NCI-H2029 treated with DMSO at 0.1 percent for 48 hours (cell line): ENCODE measurements at regions not wholly inside any gene's neighbourhood (a gene's known extent, or its start where the extent isn't known, plus 50 kb on each side); places are given as distances from the start of the nearest gene placed in this dataset.

Source experiments
- DNase-seq: peaks from one replicate; lab custom pipeline; 2025; lab: John Stamatoyannopoulos, UW

GRCh38 chr4:100842856-100843255, 325.0 kb upstream of the EMCN start:
- no peak for DNase-seq

- DNase-seq: no peak
Measured at GRCh38 chr4:100841911-100842310, 324.1 kb upstream of the EMCN start.

GRCh38 chr4:100839712-100840111, 321.9 kb upstream of the EMCN start:
- DNase-seq: no peak

- no peak for DNase-seq
Measured at GRCh38 chr4:100838286-100838685, 320.5 kb upstream of the EMCN start.

GRCh38 chr4:100836929-100837328, 319.1 kb upstream of the EMCN start:
- DNase-seq: no peak

GRCh38 chr4:100834616-100835015, 316.8 kb upstream of the EMCN start:
- no peak for DNase-seq

- no peak for DNase-seq
Measured at GRCh38 chr4:100833906-100834305, 316.1 kb upstream of the EMCN start.

GRCh38 chr4:100828986-100829685, 311.3 kb upstream of the EMCN start:
- no peak for DNase-seq

- DNase-seq: no peak
Measured at GRCh38 chr4:100828364-100828763, 310.5 kb upstream of the EMCN start.

GRCh38 chr4:100827756-100828155, 309.9 kb upstream of the EMCN start:
- DNase-seq: no peak

- DNase-seq: no peak
Measured at GRCh38 chr4:100826808-100827548, 309.2 kb upstream of the EMCN start.

- no peak for DNase-seq
Measured at GRCh38 chr4:100826067-100826466, 308.2 kb upstream of the EMCN start.

GRCh38 chr4:100823993-100824323, 306.1 kb upstream of the EMCN start:
- DNase-seq: no peak

GRCh38 chr4:100823066-100823992, 305.5 kb upstream of the EMCN start:
- DNase-seq: peak; percentile 49

GRCh38 chr4:100820249-100820648, 302.4 kb upstream of the EMCN start:
- no peak for DNase-seq

- no peak for DNase-seq
Measured at GRCh38 chr4:100819505-100819904, 301.7 kb upstream of the EMCN start.

GRCh38 chr4:100816436-100817045, 298.7 kb upstream of the EMCN start:
- no peak for DNase-seq

- no peak for DNase-seq
Measured at GRCh38 chr4:100811046-100811445, 293.2 kb upstream of the EMCN start.

GRCh38 chr4:100809506-100809905, 291.7 kb upstream of the EMCN start:
- DNase-seq: no peak

- no peak for DNase-seq
Measured at GRCh38 chr4:100806988-100807387, 289.2 kb upstream of the EMCN start.

GRCh38 chr4:100805538-100805937, 287.7 kb upstream of the EMCN start:
- DNase-seq: no peak
